ENCODE measurements at regions not wholly inside any gene's neighbourhood (a gene's known extent, or its start where the extent isn't known, plus 50 kb on each side); places are given as distances from the start of the nearest gene placed in this dataset.

GRCh38 chr3:40627095-40627494, 102.3 kb downstream of the ZNF621 start:
- H3K36me3 ChIP-seq = no peaks in the 10 kb centered on the region
- H3K27ac ChIP-seq = no peak overlapping the region
- peaks cover 0 to 9% (median 4%) of the 10 kb centered on the region in 4 donors for H3K9me3 ChIP-seq
- no peak for DNase-seq
- no peaks in the 10 kb centered on the region for H3K27me3 ChIP-seq
- TF ChIP-seq CTCF (IDR thresholded peaks at IDR 0.05) (no peak), POLR2A (IDR thresholded peaks at IDR 0.05) (no peak)
- no peaks in the 10 kb centered on the region for H3K4me1 ChIP-seq
- no peak overlapping the region for H3K4me3 ChIP-seq

- H3K4me1 ChIP-seq = no peaks in the 10 kb centered on the region
- no peak for TF ChIP-seq POLR2A (IDR thresholded peaks at IDR 0.05)
- no peak for TF ChIP-seq CTCF (IDR thresholded peaks at IDR 0.05)
- no peaks in the 10 kb centered on the region for H3K36me3 ChIP-seq
- H3K4me3 ChIP-seq = no peak overlapping the region
- peaks cover 0 to 9% (median 4%) of the 10 kb centered on the region in 4 donors for H3K9me3 ChIP-seq
- no peak overlapping the region for H3K27ac ChIP-seq
- H3K27me3 ChIP-seq = no peaks in the 10 kb centered on the region
- DNase-seq = no peak
These were observed 104.2 kb downstream of the ZNF621 start for GRCh38 chr3:40628984-40629383.

GRCh38 chr3:40631341-40631995, 106.7 kb downstream of the ZNF621 start:
- no peak overlapping the region for H3K27ac ChIP-seq
- H3K9me3 ChIP-seq = peaks cover 0 to 9% (median 4%) of the 10 kb centered on the region in 4 donors
- H3K27me3 ChIP-seq = no peaks in the 10 kb centered on the region
- no peak for DNase-seq
- H3K4me1 ChIP-seq = no peaks in the 10 kb centered on the region
- H3K4me3 ChIP-seq = no peak overlapping the region
- no peaks in the 10 kb centered on the region for H3K36me3 ChIP-seq
- TF ChIP-seq CTCF (IDR thresholded peaks at IDR 0.05) = no peak
- no peak for TF ChIP-seq POLR2A (IDR thresholded peaks at IDR 0.05)

- no peak overlapping the region for H3K27ac ChIP-seq
- H3K36me3 ChIP-seq = no peaks in the 10 kb centered on the region
- H3K27me3 ChIP-seq = no peaks in the 10 kb centered on the region
- no peak for DNase-seq
- H3K9me3 ChIP-seq = peaks cover 0 to 9% (median 0%) of the 10 kb centered on the region in 4 donors
- no peaks in the 10 kb centered on the region for H3K4me1 ChIP-seq
- no peak overlapping the region for H3K4me3 ChIP-seq
- TF ChIP-seq POLR2A (IDR thresholded peaks at IDR 0.05) (no peak), CTCF (IDR thresholded peaks at IDR 0.05) (no peak)
These were observed 113.1 kb downstream of the ZNF621 start for GRCh38 chr3:40637906-40638305.

- no peaks in the 10 kb centered on the region for H3K36me3 ChIP-seq
- H3K9me3 ChIP-seq = peaks cover 0 to 6% (median 0%) of the 10 kb centered on the region in 4 donors
- no peak overlapping the region for H3K27ac ChIP-seq
- H3K27me3 ChIP-seq = no peaks in the 10 kb centered on the region
- DNase-seq = no peak
- H3K4me3 ChIP-seq = no peak overlapping the region
- H3K4me1 ChIP-seq = no peaks in the 10 kb centered on the region
- no peak for TF ChIP-seq CTCF (IDR thresholded peaks at IDR 0.05)
- TF ChIP-seq POLR2A (IDR thresholded peaks at IDR 0.05) = no peak
These were observed 114.2 kb downstream of the ZNF621 start for GRCh38 chr3:40639006-40639405.

- DNase-seq = no peak
- H3K9me3 ChIP-seq = no peaks in the 10 kb centered on the region
These were observed 118.1 kb downstream of the ZNF621 start for GRCh38 chr3:40642812-40643211.

More at GRCh38 chr3:40642812-40643211, 118.1 kb downstream of the ZNF621 start:
- no peak overlapping the region for H3K4me3 ChIP-seq
- no peaks in the 10 kb centered on the region for H3K36me3 ChIP-seq
- no peaks in the 10 kb centered on the region for H3K4me1 ChIP-seq
- no peaks in the 10 kb centered on the region for H3K27me3 ChIP-seq
- no peak overlapping the region for H3K27ac ChIP-seq
- no peak for TF ChIP-seq CTCF (IDR thresholded peaks at IDR 0.05)
- no peak for TF ChIP-seq POLR2A (IDR thresholded peaks at IDR 0.05)
